ENCODE measurements at regions not wholly inside any gene's neighbourhood (a gene's known extent, or its start where the extent isn't known, plus 50 kb on each side); places are given as distances from the start of the nearest gene placed in this dataset.

DNA sequence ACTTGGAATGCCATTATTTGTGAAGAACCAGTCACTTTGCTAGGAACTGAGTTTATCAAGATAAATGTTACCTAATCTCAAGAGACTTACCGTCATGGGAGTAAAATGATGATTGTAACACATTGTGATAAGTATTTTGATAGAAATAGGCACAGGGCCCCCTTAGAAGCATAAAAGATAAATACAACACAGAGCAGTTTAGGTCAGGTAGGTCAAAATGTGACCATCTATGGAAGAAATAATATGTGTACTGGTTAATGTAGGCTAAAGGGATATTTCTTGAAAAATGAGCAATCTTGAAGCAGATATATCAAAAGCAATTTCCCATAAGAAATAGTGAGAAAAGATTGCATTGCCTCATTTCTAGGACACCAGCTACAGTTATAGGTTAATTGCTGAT, 1386.8 kb upstream of the ADGRL2 start:
- no peaks in the 10 kb centered on the region for H3K9me3 Mint-ChIP-seq
- ChIA-PET POLR2A (no interaction called here), CTCF (no interaction called here)
- intact Hi-C loops (cut with micrococcal nuclease), result no loop called here
- no peaks in the 10 kb centered on the region for H3K36me3 Mint-ChIP-seq (ENCODE audit: low read depth)
- no peak overlapping the region for H3K4me3 Mint-ChIP-seq
- no peak overlapping the region for H3K27ac Mint-ChIP-seq
- H3K27me3 Mint-ChIP-seq, result no peaks in the 10 kb centered on the region
- TF ChIP-seq, protein P1, sequence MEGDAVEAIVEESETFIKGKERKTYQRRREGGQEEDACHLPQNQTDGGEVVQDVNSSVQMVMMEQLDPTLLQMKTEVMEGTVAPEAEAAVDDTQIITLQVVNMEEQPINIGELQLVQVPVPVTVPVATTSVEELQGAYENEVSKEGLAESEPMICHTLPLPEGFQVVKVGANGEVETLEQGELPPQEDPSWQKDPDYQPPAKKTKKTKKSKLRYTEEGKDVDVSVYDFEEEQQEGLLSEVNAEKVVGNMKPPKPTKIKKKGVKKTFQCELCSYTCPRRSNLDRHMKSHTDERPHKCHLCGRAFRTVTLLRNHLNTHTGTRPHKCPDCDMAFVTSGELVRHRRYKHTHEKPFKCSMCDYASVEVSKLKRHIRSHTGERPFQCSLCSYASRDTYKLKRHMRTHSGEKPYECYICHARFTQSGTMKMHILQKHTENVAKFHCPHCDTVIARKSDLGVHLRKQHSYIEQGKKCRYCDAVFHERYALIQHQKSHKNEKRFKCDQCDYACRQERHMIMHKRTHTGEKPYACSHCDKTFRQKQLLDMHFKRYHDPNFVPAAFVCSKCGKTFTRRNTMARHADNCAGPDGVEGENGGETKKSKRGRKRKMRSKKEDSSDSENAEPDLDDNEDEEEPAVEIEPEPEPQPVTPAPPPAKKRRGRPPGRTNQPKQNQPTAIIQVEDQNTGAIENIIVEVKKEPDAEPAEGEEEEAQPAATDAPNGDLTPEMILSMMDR (IDR thresholded peaks at IDR 0.05), result no peak
- H3K4me1 Mint-ChIP-seq, result no peaks in the 10 kb centered on the region
- ATAC-seq (ENCODE audit: low read depth), result no peak
- no peak for DNase-seq

DNA sequence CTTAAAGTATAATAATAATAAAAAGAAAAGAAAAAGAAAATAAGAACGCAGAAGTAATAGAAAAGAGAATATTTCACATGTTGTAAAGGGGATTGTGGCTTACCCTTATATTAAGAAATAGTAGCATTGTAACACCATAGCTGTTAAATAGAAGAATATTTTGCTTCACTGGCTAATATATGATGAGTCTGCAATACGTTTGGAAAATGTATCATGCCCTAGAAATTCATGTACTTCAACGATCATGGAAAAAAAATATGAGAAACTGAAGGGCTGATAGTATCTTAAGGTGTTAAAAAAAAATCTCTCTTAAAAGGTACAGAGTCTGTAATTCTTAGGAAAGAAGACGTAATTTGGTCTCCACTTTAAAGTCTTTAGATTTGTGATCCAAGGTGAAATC, 1390.5 kb upstream of the ADGRL2 start:
- no peak for DNase-seq
- ATAC-seq (ENCODE audit: low read depth), result no peak
- Mint-ChIP-seq H3K36me3 (ENCODE audit: low read depth) (no peaks in the 10 kb centered on the region), H3K27me3 (no peaks in the 10 kb centered on the region), H3K4me1 (no peaks in the 10 kb centered on the region), H3K27ac (no peak overlapping the region), H3K9me3 (no peaks in the 10 kb centered on the region), H3K4me3 (no peak overlapping the region)
- intact Hi-C loops (cut with micrococcal nuclease), result no loop called here
- CTCF ChIA-PET, result no interaction called here
- TF ChIP-seq, protein P1 (IDR thresholded peaks at IDR 0.05), result no peak
- POLR2A ChIA-PET, result no interaction called here

DNA sequence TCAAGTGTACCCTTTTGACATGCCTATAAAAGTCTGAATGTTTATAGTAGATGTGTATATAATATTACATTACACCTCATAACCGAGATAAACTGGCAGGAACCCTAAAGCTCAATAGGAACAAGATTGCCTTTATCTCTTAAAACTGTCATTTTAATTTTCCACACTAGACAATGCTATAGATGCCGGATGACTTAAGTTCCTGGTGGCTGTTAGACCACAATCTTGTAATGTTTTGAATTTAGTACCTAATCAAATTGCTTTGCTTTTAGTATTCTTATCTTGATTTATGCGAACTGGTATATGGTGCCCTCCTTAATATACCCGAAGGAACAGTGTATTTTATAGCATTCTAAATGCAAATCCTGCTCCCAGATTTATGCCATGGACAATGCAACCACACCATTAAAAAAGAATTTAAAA, 1397.0 kb upstream of the ADGRL4 start:
- H3K4me3 Mint-ChIP-seq, result no peak overlapping the region
- no peaks in the 10 kb centered on the region for H3K36me3 Mint-ChIP-seq (ENCODE audit: low read depth)
- intact Hi-C loops (cut with micrococcal nuclease), result no loop called here
- CTCF ChIA-PET, result no interaction called here
- no peak overlapping the region for H3K27ac Mint-ChIP-seq
- DNase-seq (no peak), ATAC-seq (ENCODE audit: low read depth) (no peak)
- TF ChIP-seq, protein P1 (IDR thresholded peaks at IDR 0.05), result no peak
- H3K4me1 Mint-ChIP-seq, result no peaks in the 10 kb centered on the region
- POLR2A ChIA-PET, result no interaction called here
- H3K27me3 Mint-ChIP-seq, result no peaks in the 10 kb centered on the region
- no peaks in the 10 kb centered on the region for H3K9me3 Mint-ChIP-seq

DNA sequence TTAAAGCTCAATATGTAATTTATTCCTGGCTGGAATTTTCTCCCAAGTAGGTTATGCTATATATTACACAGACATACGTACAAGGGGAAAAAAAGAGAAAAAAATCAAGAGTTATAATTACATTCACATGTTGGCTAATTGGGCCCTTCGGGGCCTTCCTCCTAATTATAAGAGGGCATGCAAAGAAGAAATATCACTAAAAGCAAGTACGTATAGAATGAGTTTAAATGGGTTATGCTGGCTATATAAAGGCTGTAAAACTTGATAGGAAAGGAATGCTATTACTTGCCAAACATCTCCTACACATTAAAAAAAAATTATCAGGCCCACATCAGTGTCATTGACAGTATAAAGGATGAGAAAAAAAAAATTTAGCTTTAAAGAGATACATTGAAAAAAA, 1396.1 kb upstream of the ADGRL4 start:
- H3K27me3 Mint-ChIP-seq, result no peaks in the 10 kb centered on the region
- POLR2A ChIA-PET, result no interaction called here
- TF ChIP-seq, protein P1 (IDR thresholded peaks at IDR 0.05), result no peak
- ATAC-seq (ENCODE audit: low read depth), result no peak
- DNase-seq, result no peak
- H3K4me3 Mint-ChIP-seq, result no peak overlapping the region
- H3K4me1 Mint-ChIP-seq, result no peaks in the 10 kb centered on the region
- H3K9me3 Mint-ChIP-seq, result peaks cover 1% of the 10 kb centered on the region
- intact Hi-C loops (cut with micrococcal nuclease), result no loop called here
- H3K27ac Mint-ChIP-seq, result no peak overlapping the region
- H3K36me3 Mint-ChIP-seq (ENCODE audit: low read depth), result no peaks in the 10 kb centered on the region
- CTCF ChIA-PET, result no interaction called here

DNA sequence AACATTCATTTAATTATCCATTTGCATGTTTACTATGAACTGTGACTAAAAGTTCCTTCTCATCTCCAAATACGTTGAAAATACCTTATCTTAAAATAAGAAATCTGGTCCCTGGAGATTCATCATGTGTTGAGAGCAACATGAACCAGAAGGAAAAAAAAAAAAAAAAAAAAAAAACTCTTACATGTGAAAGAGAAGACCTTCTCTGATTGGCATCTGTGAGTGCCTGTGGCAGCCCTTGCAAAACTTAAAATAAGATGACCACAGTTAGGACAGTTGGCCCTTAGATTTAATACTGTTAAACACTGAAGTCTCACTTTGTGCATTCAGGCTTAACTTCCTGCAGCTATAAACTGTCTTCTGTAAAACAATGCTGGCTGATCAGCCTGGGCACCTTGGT, 1395.2 kb upstream of the ADGRL4 start:
- ChIA-PET POLR2A (no interaction called here), CTCF (no interaction called here)
- Mint-ChIP-seq H3K27ac (no peak overlapping the region), H3K27me3 (no peaks in the 10 kb centered on the region), H3K9me3 (peaks cover 3% of the 10 kb centered on the region), H3K36me3 (ENCODE audit: low read depth) (no peaks in the 10 kb centered on the region), H3K4me3 (no peak overlapping the region), H3K4me1 (no peaks in the 10 kb centered on the region)
- intact Hi-C loops (cut with micrococcal nuclease), result no loop called here
- TF ChIP-seq, protein P1 (IDR thresholded peaks at IDR 0.05), result no peak
- ATAC-seq (ENCODE audit: low read depth), result no peak
- no peak for DNase-seq
